Skin of body (tissue), 1 donor: ENCODE measurements at regions not wholly inside any gene's neighbourhood (a gene's known extent, or its start where the extent isn't known, plus 50 kb on each side); places are given as distances from the start of the nearest gene placed in this dataset. TPM values are rescaled to one million over a fixed set of nuclear protein-coding genes. Genes with fewer than 3 reads are reported as not detected.

Experiments
- small RNA-seq: library from RNA; depleted of rRNA; stranded (forward); fragments of <200 nt; gene quantifications from one replicate; pipeline ENCODE3, GENCODE V24; 2014; ENCODE audit warnings: low replicate concordance

Small RNAs in the stretch of these regions (small RNA-seq; reads per million reads assigned to genes)
- not detected for gene AL365434.2
